Parathyroid adenoma (tissue), 2 donors: ENCODE measurements at regions not wholly inside any gene's neighbourhood (a gene's known extent, or its start where the extent isn't known, plus 50 kb on each side); places are given as distances from the start of the nearest gene placed in this dataset.

Experiments used
- H2AFZ ChIP-seq: fragments of 300-600 bp; sonication (generic); one replicate; pipeline ENCODE4 v1.7.0; 2017; ENCODE audit warnings: antibody characterized with exemption, mild to moderate bottlenecking
- H3K27ac ChIP-seq: fragments of 300-600 bp; sonication (generic); one replicate; pipeline ENCODE4 v1.7.0; 2017
- H3K27me3 ChIP-seq: fragments of 300-600 bp; sonication (generic); one replicate; pipeline ENCODE4 v1.7.0; 2017; ENCODE audit warnings: low read length; ENCODE audit not compliant: control insufficient read depth, insufficient read depth
- H3K36me3 ChIP-seq: fragments of 300-600 bp; sonication (generic); one replicate; pipeline ENCODE4 v1.7.0; 2017; ENCODE audit warnings: low read length; ENCODE audit not compliant: control insufficient read depth, insufficient read depth
- H3K4me1 ChIP-seq: fragments of 300-600 bp; sonication (generic); one replicate; pipeline ENCODE4 v1.7.0; 2017; ENCODE audit warnings: control low read depth
- H3K4me2 ChIP-seq: fragments of 300-600 bp; sonication (generic); one replicate; pipeline ENCODE4 v1.7.0; 2017; ENCODE audit warnings: low read length
- H3K4me3 ChIP-seq: fragments of 300-600 bp; sonication (generic); one replicate; pipeline ENCODE4 v1.7.0; 2017; ENCODE audit warnings: low read depth, low read length
- H3K79me2 ChIP-seq: fragments of 300-600 bp; sonication (generic); one replicate; pipeline ENCODE4 v1.7.0; 2017; ENCODE audit warnings: control low read depth
- H3K9ac ChIP-seq: fragments of 300-600 bp; sonication (generic); one replicate; pipeline ENCODE4 v1.7.0; 2017; ENCODE audit warnings: mild to moderate bottlenecking
- H3K9me3 ChIP-seq: fragments of 300-600 bp; sonication (generic); one replicate; pipeline ENCODE4 v1.7.0; 2017; ENCODE audit warnings: low read length; ENCODE audit not compliant: control insufficient read depth
- CTCF ChIP-seq: fragments of 300-600 bp; sonication (generic); IDR thresholded peaks from one replicate; pipeline ENCODE4 v1.7.0; 2017; ENCODE audit warnings: antibody characterized with exemption, mild to moderate bottlenecking
- donor health status: primary hyperparathyroidism.

DNA sequence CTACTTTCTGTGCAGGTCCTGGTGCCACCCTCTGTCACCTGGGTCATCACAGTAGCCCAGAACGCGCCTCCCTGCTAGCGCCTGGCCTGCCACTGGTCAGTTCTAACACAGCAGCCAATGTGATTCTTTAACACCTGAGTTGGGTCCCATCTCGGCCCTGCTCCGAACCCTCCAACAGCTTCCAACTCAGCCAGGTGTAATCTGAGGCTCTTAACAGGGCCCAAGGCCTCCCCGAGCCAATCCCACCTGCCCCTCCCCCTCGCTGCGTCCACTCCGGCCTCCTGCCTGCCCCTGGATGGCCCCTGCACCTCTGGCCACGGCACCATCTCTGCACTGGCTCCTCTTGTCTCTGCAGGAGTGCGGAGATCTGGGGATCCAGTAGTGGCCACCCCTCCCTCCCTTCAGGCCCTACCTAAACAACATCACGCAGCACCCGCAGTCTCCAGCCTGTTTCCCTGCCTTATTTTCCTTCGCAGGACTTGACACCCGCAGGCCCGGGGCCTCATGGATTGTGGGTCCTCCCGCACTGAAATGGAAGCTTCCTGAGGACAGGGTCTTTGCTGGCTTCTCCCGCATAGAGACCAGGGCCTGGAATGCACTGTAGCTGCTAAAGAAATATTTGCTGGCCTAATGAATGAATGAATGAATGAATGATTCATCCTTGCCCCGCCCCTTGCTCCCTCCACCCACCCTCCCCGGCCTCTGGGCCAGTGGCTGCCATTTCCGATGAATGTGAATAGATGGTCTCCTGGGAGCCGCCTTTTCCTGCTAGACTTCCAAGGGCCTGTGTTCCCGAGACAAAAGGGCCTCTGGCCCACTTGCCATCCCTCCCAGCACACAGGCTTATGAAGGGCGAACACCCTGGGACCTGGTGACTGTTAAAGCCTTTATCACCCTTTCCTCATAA, 174.8 kb upstream of the FOXF1 start:
- Histone ChIP-seq H3K79me2 (no peaks in the 10 kb centered on the region), H2AFZ (no peak overlapping the region), H3K27ac (no peak overlapping the region), H3K9ac (no peak overlapping the region), H3K4me3 (no peak overlapping the region), H3K9me3 (no peaks in the 10 kb centered on the region), H3K4me1 (no peaks in the 10 kb centered on the region), H3K36me3 (no peaks in the 10 kb centered on the region), H3K4me2 (no peak overlapping the region), H3K27me3 (no peaks in the 10 kb centered on the region)
- TF ChIP-seq CTCF, result no peak

- Histone ChIP-seq H3K79me2 (no peaks in the 10 kb centered on the region), H3K27me3 (no peaks in the 10 kb centered on the region), H2AFZ (no peak overlapping the region), H3K4me2 (no peak overlapping the region), H3K27ac (no peak overlapping the region), H3K36me3 (no peaks in the 10 kb centered on the region), H3K9me3 (no peaks in the 10 kb centered on the region), H3K4me3 (no peak overlapping the region), H3K4me1 (no peaks in the 10 kb centered on the region), H3K9ac (no peak overlapping the region)
- no peak for TF ChIP-seq CTCF
These were observed 173.2 kb upstream of the FOXF1 start for GRCh38 chr16:86337138-86337537.

- Histone ChIP-seq H3K9me3 (no peaks in the 10 kb centered on the region), H3K9ac (no peak overlapping the region), H3K4me3 (no peak overlapping the region), H3K4me2 (no peak overlapping the region), H3K27me3 (no peaks in the 10 kb centered on the region), H3K79me2 (no peaks in the 10 kb centered on the region), H3K36me3 (no peaks in the 10 kb centered on the region), H3K27ac (no peak overlapping the region), H2AFZ (no peak overlapping the region), H3K4me1 (no peaks in the 10 kb centered on the region)
- TF ChIP-seq CTCF, result no peak
These were observed 172.5 kb upstream of the FOXF1 start for GRCh38 chr16:86337581-86338402.

DNA sequence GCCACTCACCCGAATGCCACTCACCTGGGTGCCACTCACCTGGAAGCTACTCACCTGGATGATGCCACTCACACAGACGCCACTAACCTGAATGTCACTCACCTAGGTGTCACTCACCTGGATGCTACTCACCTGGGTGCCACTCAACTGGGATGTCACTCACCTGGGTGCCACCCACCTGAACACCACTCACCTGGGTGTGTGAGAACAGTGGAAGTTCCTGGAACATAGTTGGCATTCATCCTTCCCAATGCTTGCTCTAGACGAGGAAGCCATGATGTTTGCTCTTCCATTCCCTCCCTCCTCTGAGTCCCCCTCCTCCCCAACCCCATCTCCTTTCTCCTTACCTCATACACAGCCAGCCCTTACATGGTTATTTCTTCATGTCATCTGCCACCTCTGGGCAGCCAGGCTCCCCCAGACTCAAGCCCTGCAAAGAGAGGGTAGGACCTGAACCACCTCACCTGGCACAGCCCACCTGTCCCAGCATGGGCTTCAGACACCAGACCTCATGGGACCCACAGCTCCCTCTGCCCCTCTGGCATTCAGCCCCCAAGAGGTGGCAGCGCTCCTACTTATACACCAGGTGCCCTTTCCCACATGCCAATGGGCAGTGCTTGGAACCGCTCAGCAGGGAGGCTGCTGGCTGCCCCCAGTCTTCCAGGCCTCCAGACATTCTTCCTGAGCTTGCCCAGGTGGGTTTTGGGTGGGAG, 171.8 kb upstream of the FOXF1 start:
- TF ChIP-seq CTCF, result no peak
- no peak overlapping the region for H3K4me3 ChIP-seq
- H3K27ac ChIP-seq, result no peak overlapping the region
- H3K4me2 ChIP-seq, result no peak overlapping the region
- H2AFZ ChIP-seq, result no peak overlapping the region
- no peaks in the 10 kb centered on the region for H3K9me3 ChIP-seq
- H3K27me3 ChIP-seq, result no peaks in the 10 kb centered on the region
- H3K9ac ChIP-seq, result no peak overlapping the region
- H3K36me3 ChIP-seq, result no peaks in the 10 kb centered on the region
- H3K79me2 ChIP-seq, result no peaks in the 10 kb centered on the region
- no peaks in the 10 kb centered on the region for H3K4me1 ChIP-seq
